ENCODE measurements at regions not wholly inside any gene's neighbourhood (a gene's known extent, or its start where the extent isn't known, plus 50 kb on each side); places are given as distances from the start of the nearest gene placed in this dataset.
"Not testable (repeated sequence)": the region's sequence is repeated elsewhere in the genome, so short reads cannot be mapped to it uniquely, and the experiment has no call there.

GRCh38 chr20:29500738-29501137 lies 1756.7 kb upstream of the DEFB115 start:
- TF ChIP-seq CTCF, POLR2A (IDR thresholded peaks at IDR 0.05): not testable (repeated sequence)
